A673 (cell line): ENCODE measurements at regions not wholly inside any gene's neighbourhood (a gene's known extent, or its start where the extent isn't known, plus 50 kb on each side); places are given as distances from the start of the nearest gene placed in this dataset.

Experiments
- CTCF ChIP-seq: fragments of 300-800, 200-600 bp; sonication (generic); conservative IDR thresholded peaks from 2 replicates; pipeline ENCODE4 v1.5.1; 2017; ENCODE audit warnings: low read depth, mild to moderate bottlenecking, antibody characterized with exemption, low read length, moderate library complexity, mixed read lengths
- EZH2 ChIP-seq: fragments of 200-600 bp; sonication (generic); IDR thresholded peaks from 2 replicates; pipeline ENCODE4 v1.6.1; 2017; ENCODE audit warnings: borderline replicate concordance, low read depth, mild to moderate bottlenecking, mixed read lengths, antibody characterized with exemption, low read length; ENCODE audit not compliant: poor library complexity, severe bottlenecking

- TF ChIP-seq CTCF (no peak), EZH2 (no peak)
Measured at GRCh38 chr11:29268733-29269132, 748.1 kb downstream of the KCNA4 start.
